ENCODE measurements at regions not wholly inside any gene's neighbourhood (a gene's known extent, or its start where the extent isn't known, plus 50 kb on each side); places are given as distances from the start of the nearest gene placed in this dataset.
"Not testable (repeated sequence)": the region's sequence is repeated elsewhere in the genome, so short reads cannot be mapped to it uniquely, and the experiment has no call there.

GRCh38 chr22:25281675-25282345 is 62.4 kb downstream of the CRYBB2 start:
- FAIRE-seq, result no peak

GRCh38 chr22:25282346-25282670 is 62.9 kb downstream of the CRYBB2 start:
- no peak for FAIRE-seq

- no peak for FAIRE-seq
These were observed 63.5 kb downstream of the CRYBB2 start for GRCh38 chr22:25282671-25283561.

GRCh38 chr22:25288481-25288880 is 69.0 kb downstream of the CRYBB2 start:
- not testable (repeated sequence) for FAIRE-seq

GRCh38 chr22:25301912-25302311 is 82.5 kb downstream of the CRYBB2 start:
- not testable (repeated sequence) for FAIRE-seq

GRCh38 chr22:25309586-25309985 is 90.1 kb downstream of the CRYBB2 start:
- not testable (repeated sequence) for FAIRE-seq

GRCh38 chr22:25311924-25312323 is 92.5 kb downstream of the CRYBB2 start:
- FAIRE-seq, result not testable (repeated sequence)

GRCh38 chr22:25318081-25318823 is 98.8 kb downstream of the CRYBB2 start:
- FAIRE-seq, result no peak

GRCh38 chr22:25327018-25327755 is 107.7 kb downstream of the CRYBB2 start:
- FAIRE-seq, result no peak

GRCh38 chr22:25331050-25331449 is 111.6 kb downstream of the CRYBB2 start:
- no peak for FAIRE-seq

- not testable (repeated sequence) for FAIRE-seq
These were observed 112.5 kb downstream of the CRYBB2 start for GRCh38 chr22:25331911-25332310.

- no peak for FAIRE-seq
These were observed 112.9 kb downstream of the CRYBB2 start for GRCh38 chr22:25332386-25332785.

GRCh38 chr22:25334162-25334490 is 114.7 kb downstream of the CRYBB2 start:
- FAIRE-seq, result no peak

GRCh38 chr22:25334631-25335030 is 115.2 kb downstream of the CRYBB2 start:
- not testable (repeated sequence) for FAIRE-seq

GRCh38 chr22:25335276-25335675 is 115.8 kb downstream of the CRYBB2 start:
- FAIRE-seq, result not testable (repeated sequence)

GRCh38 chr22:25340536-25340935 is 121.1 kb downstream of the CRYBB2 start:
- not testable (repeated sequence) for FAIRE-seq

- FAIRE-seq, result not testable (repeated sequence)
These were observed 124.9 kb downstream of the CRYBB2 start for GRCh38 chr22:25344366-25344765.

GRCh38 chr22:25346859-25347751 is 127.7 kb downstream of the CRYBB2 start:
- no peak for FAIRE-seq

- FAIRE-seq, result no peak
These were observed 128.3 kb downstream of the CRYBB2 start for GRCh38 chr22:25347752-25348102.

- no peak for FAIRE-seq
These were observed 129.0 kb downstream of the CRYBB2 start for GRCh38 chr22:25348391-25348790.

- FAIRE-seq, result not testable (repeated sequence)
These were observed 129.6 kb downstream of the CRYBB2 start for GRCh38 chr22:25348996-25349395.

GRCh38 chr22:25350551-25350971 is 131.1 kb downstream of the CRYBB2 start:
- no peak for FAIRE-seq
